Right ventricle myocardium superior (tissue), 1 donor: ENCODE measurements at regions not wholly inside any gene's neighbourhood (a gene's known extent, or its start where the extent isn't known, plus 50 kb on each side); places are given as distances from the start of the nearest gene placed in this dataset.

ENCODE experiments used
- ATAC-seq: fragments of 200-7000 bp; cut with Tn5 transposase; one replicate; pipeline ENCODE4 v1.9.1; 2020; ENCODE audit warnings: mild to moderate bottlenecking; ENCODE audit not compliant: poor library complexity
- DNase-seq: peaks from one replicate; pipeline ENCODE4 v3.0.0-alpha.2; 2020
- intact Hi-C: fragments of 100-400 bp; cut with DNase I; formaldehyde crosslinking; loops from one replicate; pipeline ENCODE4 v1.11.2; 2022
- donor health status: DM: no; HTN: yes; CAD: no; lungs with severe emphysema.

DNA sequence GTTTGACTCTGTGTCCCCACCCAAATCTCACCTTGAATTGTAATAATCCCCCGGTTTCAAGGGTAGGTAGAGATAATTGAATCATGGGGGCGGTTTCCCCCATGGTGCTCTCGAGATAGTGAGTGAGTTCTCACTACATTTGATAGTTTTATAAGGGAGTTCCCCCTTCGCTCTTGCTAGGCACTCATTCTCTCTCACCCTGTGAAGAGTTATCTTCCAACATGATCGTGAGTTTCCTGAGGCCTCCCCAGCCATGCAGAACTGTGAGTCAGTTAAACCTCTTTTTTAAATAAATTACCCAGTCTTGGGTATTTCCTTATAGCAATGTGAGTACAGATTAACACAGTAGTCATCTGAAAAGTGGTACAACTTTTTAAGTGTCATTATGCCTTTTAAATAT lies 913.5 kb upstream of the LRRN3 start:
- DNase-seq (no peak), ATAC-seq (no peak)
- intact Hi-C loops = no loop called here

DNA sequence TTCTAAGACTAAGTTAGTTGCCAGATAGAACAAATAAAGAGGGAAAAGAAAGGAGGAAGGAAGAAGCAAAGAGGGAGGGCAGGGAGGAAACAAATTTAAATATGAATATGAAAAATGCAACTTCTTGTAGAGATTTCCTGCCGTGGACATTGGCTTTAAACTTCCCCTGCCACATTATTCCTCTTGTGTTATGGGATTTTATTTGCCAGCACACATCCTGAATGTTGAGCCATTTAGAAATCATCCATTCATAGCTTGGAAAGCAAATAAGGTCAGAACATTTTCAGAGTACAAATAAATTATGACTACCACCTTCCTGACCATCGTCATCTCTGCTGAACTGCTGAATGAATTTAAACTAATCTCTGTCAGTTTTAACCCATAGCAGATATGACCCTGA lies 911.9 kb upstream of the LRRN3 start:
- DNase-seq (no peak), ATAC-seq (no peak)
- intact Hi-C loops = no loop called here

DNA sequence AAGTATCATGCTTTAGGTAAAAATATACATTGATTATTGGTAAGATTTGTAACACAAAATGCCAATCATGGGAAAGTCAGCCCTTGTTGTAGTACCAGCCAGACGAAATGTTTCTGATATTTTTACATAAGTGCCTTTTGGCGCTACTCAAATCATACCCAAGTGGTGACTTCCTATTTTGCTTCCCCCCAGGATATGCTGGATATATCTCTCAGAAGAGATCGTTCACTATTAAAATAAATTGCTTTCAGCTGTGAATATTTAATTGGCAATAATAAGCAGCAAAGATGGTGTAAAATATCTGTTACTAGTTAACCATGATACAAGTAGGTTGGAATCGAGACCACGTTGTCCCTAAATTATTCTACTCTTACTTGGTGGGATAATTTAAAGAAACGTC lies 909.2 kb upstream of the LRRN3 start:
- intact Hi-C loops = no loop called here
- DNase-seq = no peak
- no peak for ATAC-seq

DNA sequence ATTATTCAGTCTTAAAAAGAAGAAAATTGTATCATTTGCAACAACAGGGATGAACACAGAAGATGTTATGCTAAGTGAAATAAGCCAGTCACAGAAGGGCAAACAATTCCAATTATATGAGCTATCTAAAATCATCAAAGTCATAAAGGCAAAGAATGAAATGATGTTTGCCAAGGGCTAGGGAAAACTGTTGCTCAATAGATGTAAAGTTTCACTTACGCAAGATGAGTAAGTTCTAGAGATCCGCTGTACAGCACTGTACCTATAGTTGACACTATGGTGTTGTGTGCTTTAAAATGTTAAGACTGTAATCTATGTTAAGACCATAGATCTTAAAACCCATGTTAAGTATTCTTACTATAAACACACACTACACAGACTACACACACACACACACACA lies 904.6 kb upstream of the LRRN3 start:
- no peak for DNase-seq
- intact Hi-C loops = no loop called here
- no peak for ATAC-seq

DNA sequence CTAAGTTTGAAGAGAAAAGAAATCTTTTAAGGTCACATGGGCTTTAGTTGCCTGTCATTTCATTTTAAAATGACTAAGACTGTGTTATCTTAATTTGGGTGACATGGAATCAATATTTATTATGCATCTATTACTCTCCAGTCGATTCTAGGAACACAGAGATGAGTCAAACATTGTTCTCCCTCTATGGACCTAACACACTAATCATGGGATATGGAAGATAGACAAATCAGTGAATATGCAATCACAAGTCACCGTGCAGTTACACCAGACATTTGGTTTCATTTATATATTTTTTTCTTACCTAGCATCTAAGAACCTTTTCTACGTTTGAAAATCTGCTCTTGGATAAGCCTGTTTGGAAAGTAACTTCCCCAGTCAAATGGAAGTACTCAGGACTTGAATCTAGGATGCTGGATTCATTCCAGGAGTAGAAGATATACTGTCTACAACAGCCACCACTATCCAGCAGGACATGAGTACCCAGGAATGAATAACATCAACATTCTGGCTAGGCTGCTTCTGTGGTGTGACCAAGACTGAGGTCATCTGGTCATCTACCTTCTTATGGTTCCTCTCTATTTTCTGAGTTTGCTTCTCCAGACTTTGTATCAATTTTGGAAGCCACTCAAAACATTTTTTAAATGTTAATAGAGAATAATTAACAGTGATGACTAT lies 902.9 kb upstream of the LRRN3 start:
- ATAC-seq = no peak
- intact Hi-C loops = no loop called here
- DNase-seq = no peak

DNA sequence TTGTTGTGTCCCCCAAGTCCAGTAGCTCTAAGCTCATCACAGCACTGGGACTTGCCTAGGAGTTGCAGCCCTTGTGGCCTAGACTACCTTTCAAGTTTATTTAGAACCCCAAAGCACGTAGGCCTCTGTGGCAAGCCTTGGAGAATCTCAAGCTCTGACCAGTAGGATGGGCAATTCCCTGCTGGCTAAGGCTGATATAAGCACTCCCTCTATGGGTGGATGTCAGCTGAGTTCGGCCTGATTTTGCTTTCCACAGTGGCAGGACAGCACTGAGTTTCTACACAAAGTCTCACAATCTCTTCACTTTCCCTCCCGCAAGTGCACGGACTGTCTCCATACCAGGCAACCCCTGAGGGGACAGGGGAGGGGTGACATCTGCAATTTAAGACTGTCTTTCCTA lies 886.4 kb upstream of the LRRN3 start:
- intact Hi-C loops = no loop called here
- DNase-seq (no peak), ATAC-seq (no peak)

DNA sequence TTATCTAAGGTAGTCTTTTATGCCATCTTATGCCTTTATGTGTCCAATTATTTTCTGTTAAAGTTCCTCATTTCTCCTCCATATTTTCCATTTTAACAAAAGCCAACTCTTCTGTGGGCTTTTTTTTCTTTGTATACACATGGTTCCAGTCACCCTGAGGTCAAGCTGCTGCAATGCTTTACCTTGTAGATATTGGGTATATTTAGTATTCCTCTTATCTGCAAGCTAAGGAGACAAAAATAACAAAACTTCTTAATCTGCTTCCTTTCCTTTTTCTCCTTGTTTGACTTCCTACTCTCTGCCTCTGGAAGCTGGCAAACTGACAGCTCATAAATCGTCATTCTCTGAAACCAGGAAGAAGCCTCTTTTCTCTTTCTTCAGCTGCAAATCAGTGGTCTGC lies 885.0 kb upstream of the LRRN3 start:
- intact Hi-C loops = no loop called here
- ATAC-seq (no peak), DNase-seq (no peak)

DNA sequence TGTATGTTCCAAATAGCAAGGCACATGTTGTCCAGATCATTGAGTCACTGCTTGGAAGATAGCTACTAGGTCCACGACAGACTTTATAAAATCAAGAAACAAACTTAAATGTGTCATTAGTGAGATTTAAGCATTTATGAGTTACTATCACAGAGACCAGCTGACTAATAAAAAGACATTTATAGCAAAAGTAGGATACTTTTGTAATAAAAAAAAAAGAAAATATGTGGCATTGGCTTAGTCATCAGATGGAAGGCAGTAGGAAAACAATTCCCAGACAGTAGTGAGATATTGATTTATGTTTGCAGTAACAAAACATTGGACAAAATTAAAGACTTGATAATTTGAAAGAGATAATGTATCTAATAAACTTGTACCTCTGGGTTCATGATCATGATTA lies 881.0 kb upstream of the LRRN3 start:
- ATAC-seq (no peak), DNase-seq (no peak)
- intact Hi-C loops = no loop called here

DNA sequence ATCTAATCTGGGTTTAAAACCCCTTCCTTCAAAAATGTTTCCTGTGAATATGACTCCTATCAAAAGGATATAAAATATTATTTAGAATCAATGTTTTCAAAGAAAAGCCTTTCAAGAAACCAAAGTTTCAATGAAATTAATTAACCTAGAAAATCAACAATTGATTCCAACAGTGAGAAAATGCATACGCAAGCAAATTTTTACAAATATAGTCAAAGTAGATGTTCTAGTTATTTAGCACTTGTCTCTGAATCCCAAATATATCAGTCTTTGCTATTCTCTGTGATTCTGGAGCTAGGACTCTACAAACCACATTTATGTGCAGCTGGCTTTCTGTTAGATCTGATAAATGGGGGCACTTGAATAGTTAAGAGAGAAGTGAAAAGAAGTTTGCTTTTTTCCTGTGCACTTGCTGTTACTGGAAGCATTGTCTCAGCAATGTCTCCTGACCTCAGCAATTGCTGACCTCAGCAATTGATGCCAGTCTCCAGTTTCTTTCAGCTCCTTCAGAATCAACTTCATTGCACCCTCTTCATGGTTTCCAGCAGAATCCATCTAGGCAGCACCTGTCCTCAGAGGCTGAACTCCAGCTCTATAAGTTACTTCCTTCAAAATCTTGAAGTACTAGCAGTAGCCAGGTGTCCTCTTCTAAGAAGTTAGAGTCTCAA lies 879.9 kb upstream of the LRRN3 start:
- DNase-seq (no peak), ATAC-seq (no peak)
- intact Hi-C loops = no loop called here

DNA sequence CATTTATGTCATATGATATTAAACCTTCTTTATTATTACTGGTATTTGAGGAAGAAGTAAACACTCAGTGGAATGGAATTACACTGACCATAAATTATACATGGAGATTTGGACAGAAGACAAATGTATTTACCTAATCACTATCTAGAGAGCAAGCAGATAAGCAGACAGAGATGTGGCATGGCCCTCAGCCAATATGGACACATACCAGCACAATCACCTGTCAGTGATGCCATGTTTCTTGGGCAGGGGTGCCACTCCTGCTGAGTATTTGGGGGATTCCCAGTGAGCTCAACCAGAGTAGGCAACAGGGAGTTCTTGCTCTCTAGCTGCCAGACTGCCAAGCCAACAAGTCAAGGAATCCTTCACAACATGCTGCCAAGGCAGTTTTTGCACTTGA lies 866.3 kb upstream of the LRRN3 start:
- intact Hi-C loops = no loop called here
- ATAC-seq (no peak), DNase-seq (no peak)

DNA sequence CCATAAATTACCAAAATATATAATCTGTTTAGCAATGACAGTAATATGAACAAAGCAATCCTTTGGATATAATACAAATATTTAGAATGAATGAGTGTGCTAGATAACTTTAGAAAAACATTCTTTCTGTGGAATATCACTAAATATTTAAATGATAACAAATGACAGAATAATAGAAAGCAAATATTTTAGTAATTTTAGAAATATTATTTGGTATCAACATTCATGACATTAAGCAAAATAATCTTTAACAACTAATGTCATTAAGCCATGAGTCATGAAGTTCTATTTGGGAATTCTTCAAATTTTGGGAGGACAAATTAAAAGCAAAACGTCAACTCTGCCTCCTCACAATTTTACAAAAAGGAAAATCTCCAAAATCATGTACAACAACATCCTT lies 844.8 kb upstream of the LRRN3 start:
- intact Hi-C loops = no loop called here
- ATAC-seq (no peak), DNase-seq (no peak)

DNA sequence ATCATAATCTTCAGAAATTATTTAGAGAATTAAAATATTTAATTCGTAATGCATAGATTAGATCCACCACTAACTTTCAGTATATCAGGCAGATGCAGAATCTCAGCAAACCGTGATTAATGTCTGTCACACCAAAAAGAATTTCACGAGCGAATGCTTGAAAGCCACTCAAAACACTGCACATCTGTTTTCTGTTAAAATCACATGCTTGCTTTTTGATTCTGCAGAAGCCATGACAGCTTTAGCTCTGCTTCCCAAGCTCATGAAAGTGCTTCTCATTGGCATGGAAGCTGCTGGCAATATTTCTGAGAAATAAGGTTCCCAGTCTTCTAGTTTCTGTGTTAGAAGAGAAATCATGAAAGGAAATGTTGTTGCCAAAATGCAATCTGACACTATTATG lies 837.8 kb upstream of the LRRN3 start:
- intact Hi-C loops = no loop called here
- ATAC-seq = no peak
- DNase-seq = no peak

DNA sequence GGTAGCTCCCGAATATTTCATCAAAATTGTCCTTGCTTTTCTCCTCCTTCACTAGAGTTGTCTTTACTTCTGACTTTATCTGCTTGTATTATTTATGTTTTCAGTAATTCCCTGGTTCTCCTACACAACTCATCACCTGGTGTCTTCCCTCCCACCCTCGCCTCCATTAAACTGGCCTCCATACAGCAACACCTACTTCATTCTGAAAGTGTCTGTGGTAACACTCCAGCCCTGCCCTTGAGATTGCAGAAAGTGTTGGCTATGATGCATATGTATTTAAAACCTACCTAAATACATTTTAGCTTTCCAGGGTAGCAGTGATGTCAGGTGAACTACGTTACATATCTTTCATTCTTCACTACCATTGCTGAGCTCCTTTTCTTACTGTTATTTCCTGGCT lies 833.3 kb upstream of the LRRN3 start:
- no peak for ATAC-seq

DNA sequence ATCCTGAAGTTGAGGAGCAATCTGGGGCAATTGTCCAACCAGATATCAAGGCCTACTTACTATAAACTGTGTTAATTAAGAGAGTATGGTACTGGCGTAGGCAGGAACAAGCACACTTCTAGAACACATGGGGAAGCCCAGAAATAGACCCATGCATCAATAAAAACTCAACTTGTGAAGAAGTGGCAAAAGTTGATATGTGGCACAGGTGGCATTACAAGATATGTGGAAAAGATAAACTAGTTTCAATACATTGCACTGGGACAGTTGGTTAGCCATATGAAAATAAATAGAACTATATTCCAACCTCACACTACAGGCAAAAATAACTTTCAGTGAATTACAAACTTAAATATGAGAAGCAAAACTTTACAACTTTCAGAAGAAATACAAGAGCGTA lies 828.7 kb upstream of the LRRN3 start:
- DNase-seq = no peak
- intact Hi-C loops = no loop called here
- no peak for ATAC-seq

More for the DNA sequence above, 833.3 kb upstream of the LRRN3 start:
- no peak for DNase-seq
- intact Hi-C loops = no loop called here

DNA sequence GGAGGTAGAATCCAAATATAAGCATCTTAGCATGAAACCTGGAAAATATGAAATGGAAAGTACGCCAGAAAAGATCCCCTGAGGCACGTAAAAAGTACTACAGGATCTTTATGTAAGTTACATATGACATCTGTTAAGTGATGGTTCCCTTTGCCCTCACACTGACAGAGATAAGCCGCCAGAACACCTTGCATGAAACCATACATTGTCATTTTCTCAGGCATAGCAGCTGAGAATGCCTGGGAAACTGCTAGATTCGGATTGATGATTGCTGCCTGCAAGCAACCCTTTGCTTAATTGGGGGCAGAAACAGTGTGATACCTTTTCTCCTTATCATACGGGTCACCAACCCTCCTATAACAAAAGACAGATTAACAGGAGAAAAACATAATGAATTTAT lies 826.6 kb upstream of the LRRN3 start:
- ATAC-seq (no peak), DNase-seq (no peak)
- intact Hi-C loops = no loop called here

DNA sequence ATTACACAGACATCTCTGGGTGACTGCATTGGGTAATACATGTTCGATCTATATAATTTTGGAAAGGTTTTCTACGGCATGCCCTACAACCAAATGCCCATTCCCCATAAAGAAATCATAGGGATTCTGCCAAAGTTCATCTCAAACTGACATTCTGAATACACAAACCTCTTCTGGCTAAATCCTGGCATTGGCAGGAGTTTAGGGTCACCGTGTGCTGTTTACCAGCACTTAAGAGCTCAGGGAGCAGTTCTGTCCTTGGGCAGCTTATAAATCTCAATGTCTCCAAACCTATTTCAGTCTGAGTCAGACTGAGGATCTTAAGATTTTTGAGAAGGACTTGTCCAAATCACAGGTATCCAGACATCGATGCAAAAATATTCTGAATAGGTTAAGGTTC lies 809.6 kb upstream of the LRRN3 start:
- no peak for DNase-seq
- intact Hi-C loops = no loop called here
- no peak for ATAC-seq

DNA sequence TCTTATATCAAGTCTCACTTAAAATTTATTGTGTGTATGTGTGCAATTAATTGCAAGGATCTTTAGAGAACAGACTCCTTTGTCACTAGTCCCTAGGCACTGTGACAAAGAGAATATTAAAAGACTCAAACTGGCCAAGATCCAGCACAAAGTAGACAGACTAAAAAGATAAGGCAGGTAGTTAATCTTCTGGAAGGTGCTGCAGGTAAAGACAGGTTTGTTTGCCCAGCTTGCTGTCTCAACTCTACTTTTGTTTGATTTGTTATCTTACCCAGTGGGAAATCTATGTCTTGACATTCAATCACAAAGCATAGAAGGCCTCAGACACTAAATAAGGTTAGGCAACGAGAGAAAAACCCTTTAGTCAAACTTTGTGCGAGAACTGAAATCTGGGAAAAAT lies 807.9 kb upstream of the LRRN3 start:
- ATAC-seq (no peak), DNase-seq (no peak)
- intact Hi-C loops = no loop called here

DNA sequence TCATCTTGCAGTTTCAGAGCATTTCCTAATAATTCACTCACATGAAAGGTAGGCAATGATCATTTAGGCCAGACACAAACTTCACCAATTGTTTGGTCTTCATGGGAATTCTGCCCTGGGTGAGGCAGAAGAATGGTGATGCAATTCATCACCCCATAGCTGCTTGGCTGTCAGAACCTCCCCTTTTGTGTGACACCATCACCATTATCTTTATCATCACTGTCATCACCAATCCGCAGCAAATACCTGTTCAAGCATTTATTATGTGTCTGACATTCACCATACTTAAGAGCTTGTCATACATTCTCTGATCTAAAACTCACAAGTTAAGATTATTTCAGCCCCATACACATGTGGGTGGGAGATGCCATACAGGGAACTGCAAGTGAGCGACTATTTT lies 799.5 kb upstream of the LRRN3 start:
- intact Hi-C loops = no loop called here
- ATAC-seq (no peak), DNase-seq (no peak)

DNA sequence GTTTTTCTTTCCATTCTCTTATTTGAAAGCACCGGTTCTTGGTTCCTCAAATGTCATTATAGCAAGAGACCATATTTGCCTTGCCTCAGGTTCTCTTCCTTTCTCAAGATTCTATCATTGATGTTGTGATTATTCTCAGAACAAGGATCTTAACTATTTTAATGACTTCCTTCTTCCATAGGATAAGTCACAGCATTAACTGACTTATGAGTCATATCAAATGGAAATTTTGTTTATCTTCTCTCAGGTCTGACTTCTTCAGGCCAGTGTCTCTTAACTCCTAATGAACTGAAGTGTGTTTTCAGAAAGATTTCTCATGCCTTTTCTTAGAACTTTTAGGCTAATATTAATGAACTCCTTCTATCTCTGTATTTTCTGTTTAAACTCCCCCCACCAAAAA lies 794.6 kb upstream of the LRRN3 start:
- no peak for ATAC-seq
- no peak for DNase-seq
- intact Hi-C loops = no loop called here

DNA sequence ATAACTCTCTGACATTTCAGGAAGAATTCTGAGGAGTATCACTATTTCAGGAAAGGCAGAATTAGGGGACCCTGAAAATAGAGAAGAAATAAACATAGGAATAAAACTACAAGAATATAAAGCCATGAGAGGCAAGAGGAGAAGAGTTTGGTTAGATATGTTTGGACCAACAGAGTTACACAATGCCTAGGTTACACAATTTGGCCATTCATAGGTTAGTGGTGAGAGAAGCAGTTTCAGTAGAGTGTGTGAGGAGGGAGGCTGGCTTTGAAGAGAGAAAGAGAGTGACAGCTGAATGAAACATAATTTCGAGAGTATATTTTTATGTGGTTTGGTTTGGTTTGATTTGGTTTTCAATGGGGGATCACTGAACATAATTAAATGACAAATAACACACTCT lies 783.2 kb upstream of the LRRN3 start:
- DNase-seq (no peak), ATAC-seq (no peak)
- intact Hi-C loops = no loop called here

DNA sequence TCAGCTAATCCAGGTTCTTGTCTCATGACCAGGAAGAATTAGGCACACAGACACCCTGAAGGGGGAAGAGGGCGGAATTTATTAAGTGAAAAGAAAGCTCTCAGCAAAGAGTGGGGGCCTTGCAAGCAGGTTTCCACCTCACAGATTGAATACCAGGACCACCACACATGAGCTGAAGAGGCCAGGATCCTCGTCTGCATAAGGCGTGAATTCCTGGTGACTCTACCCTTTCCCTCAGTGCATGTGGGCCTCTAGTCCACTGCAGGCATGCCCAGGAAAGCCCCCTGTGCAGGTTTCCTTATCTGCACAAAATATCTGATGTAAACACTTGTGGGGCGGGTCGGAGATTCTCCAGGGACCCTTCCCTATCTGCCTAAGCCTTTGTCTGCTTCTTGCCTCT lies 782.1 kb upstream of the LRRN3 start:
- ATAC-seq (no peak), DNase-seq (no peak)

More for the DNA sequence above, 782.1 kb upstream of the LRRN3 start:
- intact Hi-C loops = no loop called here
